HEK293 (cell line): ENCODE measurements at regions not wholly inside any gene's neighbourhood (a gene's known extent, or its start where the extent isn't known, plus 50 kb on each side); places are given as distances from the start of the nearest gene placed in this dataset.
A peak's percentile ranks its signal among the peaks of the same experiment; 100 is the strongest.

Experiments
- CTCF ChIA-PET: fragments of 350-600 bp; formaldehyde crosslinking; extraction: SDS; loops from one replicate; lab custom pipeline; 2021; ENCODE audit warnings: antibody characterized with exemption; lab: Yijun Ruan, JAX
- POLR2A ChIA-PET: fragments of 300-600 bp; formaldehyde crosslinking; extraction: SDS; loops from one replicate; lab custom pipeline; 2020; ENCODE audit warnings: antibody characterized with exemption, inconsistent platforms; lab: Yijun Ruan, JAX
- H3K27ac ChIP-seq: fragments of 200-500 bp; sonication (Bioruptor generic); 2 replicates; pipeline ENCODE4 v1.5.1; 2014; ENCODE audit warnings: low read depth, low read length, control low read depth, inconsistent platforms; ENCODE audit errors: extremely low read depth
- H3K36me3 ChIP-seq, 2 experiments: fragments of 200-500 bp in 1 of 2; sonication (Bioruptor generic) in 1 of 2; 1 replicate in 1 of 2; 2 replicates in 1 of 2; pipeline ENCODE4 v1.5.1; 2014 to 2017; ENCODE audit warnings: inconsistent platforms in 2 of 2, low read length in 2 of 2; ENCODE audit not compliant: control insufficient read depth in 2 of 2, insufficient read depth in 1 of 2
- H3K4me1 ChIP-seq: fragments of 200-500 bp; sonication (Bioruptor generic); 2 replicates; pipeline ENCODE4 v1.5.1; 2014; ENCODE audit warnings: mild to moderate bottlenecking, low read length, inconsistent platforms; ENCODE audit not compliant: control insufficient read depth, insufficient read depth
- H3K4me3 ChIP-seq: 2 replicates; pipeline ENCODE4 v1.5.1; 2011; ENCODE audit warnings: low read depth, mild to moderate bottlenecking, control low read depth, low read length, moderate library complexity
- H3K9me3 ChIP-seq: fragments of 200-500 bp; sonication (Bioruptor generic); 2 replicates; pipeline ENCODE4 v1.5.1; 2014; ENCODE audit warnings: low read depth, low read length, inconsistent platforms; ENCODE audit not compliant: control insufficient read depth, insufficient read depth
- FEZF1 ChIP-seq: fragments of 450-650 bp; formaldehyde crosslinking; IDR thresholded peaks from 2 replicates; pipeline ENCODE4 v1.5.1; 2016; ENCODE audit warnings: missing biosample characterization, missing genetic modification characterization
- GLIS1 ChIP-seq: fragments of 450-650 bp; formaldehyde crosslinking; IDR thresholded peaks from 2 replicates; pipeline ENCODE4 v1.5.1; 2016; ENCODE audit warnings: missing biosample characterization, missing genetic modification characterization
- SCRT1 ChIP-seq: fragments of 450-650 bp; formaldehyde crosslinking; IDR thresholded peaks from 2 replicates; pipeline ENCODE4 v1.5.1; 2016; ENCODE audit warnings: missing biosample characterization, missing genetic modification characterization, borderline replicate concordance
- ZBTB20 ChIP-seq: fragments of 450-650 bp; formaldehyde crosslinking; IDR thresholded peaks from 2 replicates; pipeline ENCODE4 v1.5.1; 2016; ENCODE audit warnings: missing biosample characterization, missing genetic modification characterization
- ZFP41 ChIP-seq: fragments of 450-650 bp; formaldehyde crosslinking; IDR thresholded peaks from 2 replicates; pipeline ENCODE4 v1.5.1; 2016; ENCODE audit warnings: missing biosample characterization, missing genetic modification characterization, borderline replicate concordance
- ZIC2 ChIP-seq: fragments of 450-650 bp; formaldehyde crosslinking; IDR thresholded peaks from 2 replicates; pipeline ENCODE4 v1.5.1; 2016; ENCODE audit warnings: missing biosample characterization, missing genetic modification characterization
- ZNF10 ChIP-seq: fragments of 450-650 bp; formaldehyde crosslinking; IDR thresholded peaks from 2 replicates; pipeline ENCODE4 v1.5.1; 2017; ENCODE audit warnings: missing biosample characterization, missing genetic modification characterization
- ZNF132 ChIP-seq: fragments of 450-650 bp; formaldehyde crosslinking; IDR thresholded peaks from 2 replicates; pipeline ENCODE4 v1.5.1; 2017; ENCODE audit warnings: missing biosample characterization, missing genetic modification characterization, borderline replicate concordance
- ZNF146 ChIP-seq: fragments of 450-650 bp; formaldehyde crosslinking; IDR thresholded peaks from 2 replicates; pipeline ENCODE4 v1.5.1; 2016; ENCODE audit warnings: missing biosample characterization, missing genetic modification characterization
- ZNF341 ChIP-seq: fragments of 450-650 bp; formaldehyde crosslinking; IDR thresholded peaks from 2 replicates; pipeline ENCODE4; 2016; ENCODE audit warnings: low read depth, missing biosample characterization, missing genetic modification characterization
- ZNF404 ChIP-seq: fragments of 450-650 bp; formaldehyde crosslinking; IDR thresholded peaks from 2 replicates; pipeline ENCODE4 v1.5.1; 2017; ENCODE audit warnings: missing biosample characterization, missing genetic modification characterization
- ZNF423 ChIP-seq: fragments of 450-650 bp; formaldehyde crosslinking; IDR thresholded peaks from 2 replicates; pipeline ENCODE4 v1.5.1; 2016; ENCODE audit warnings: missing biosample characterization, missing genetic modification characterization
- ZNF48 ChIP-seq: fragments of 450-650 bp; formaldehyde crosslinking; IDR thresholded peaks from 2 replicates; pipeline ENCODE4 v1.5.1; 2016; ENCODE audit warnings: missing biosample characterization, missing genetic modification characterization
- ZNF514 ChIP-seq: fragments of 450-650 bp; formaldehyde crosslinking; IDR thresholded peaks from 2 replicates; pipeline ENCODE4 v1.5.1; 2016; ENCODE audit warnings: missing biosample characterization, missing genetic modification characterization
- ZNF561 ChIP-seq: fragments of 450-650 bp; IDR thresholded peaks from 2 replicates; pipeline ENCODE4 v1.5.1; 2018; ENCODE audit warnings: missing biosample characterization, missing genetic modification characterization, borderline replicate concordance
- ZNF843 ChIP-seq: fragments of 450-650 bp; formaldehyde crosslinking; IDR thresholded peaks from 2 replicates; pipeline ENCODE4 v1.5.1; 2016; ENCODE audit warnings: missing biosample characterization, missing genetic modification characterization
- ZSCAN30 ChIP-seq: fragments of 450-650 bp; IDR thresholded peaks from 2 replicates; pipeline ENCODE4 v1.5.1; 2018; ENCODE audit warnings: missing biosample characterization, mild to moderate bottlenecking, missing genetic modification characterization, moderate library complexity
- TF ChIP-seq, protein P1 (sequence below): fragments of 450-650 bp; formaldehyde crosslinking; IDR thresholded peaks from 2 replicates; pipeline ENCODE4 v1.5.1; 2017; ENCODE audit warnings: missing biosample characterization, missing genetic modification characterization
- TF ChIP-seq, protein P2 (sequence below): fragments of 450-650 bp; formaldehyde crosslinking; IDR thresholded peaks from 2 replicates; pipeline ENCODE4; 2016; ENCODE audit warnings: missing biosample characterization, missing genetic modification characterization
- TF ChIP-seq, protein P3 (sequence below): fragments of 450-650 bp; formaldehyde crosslinking; IDR thresholded peaks from 2 replicates; pipeline ENCODE4 v1.5.1; 2017; ENCODE audit warnings: missing biosample characterization, missing genetic modification characterization
- TF ChIP-seq, protein P4 (sequence below): fragments of 450-650 bp; formaldehyde crosslinking; IDR thresholded peaks from 2 replicates; pipeline ENCODE4 v1.5.1; 2017; ENCODE audit warnings: missing biosample characterization, missing genetic modification characterization
- TF ChIP-seq, protein P5 (sequence below): fragments of 450-650 bp; formaldehyde crosslinking; IDR thresholded peaks from 2 replicates; pipeline ENCODE4 v1.5.1; 2016; ENCODE audit warnings: missing biosample characterization, missing genetic modification characterization
- TF ChIP-seq, protein P6 (sequence below): fragments of 450-650 bp; IDR thresholded peaks from 2 replicates; pipeline ENCODE4 v1.5.1; 2018; ENCODE audit warnings: missing biosample characterization, mild to moderate bottlenecking, missing genetic modification characterization

DNA sequence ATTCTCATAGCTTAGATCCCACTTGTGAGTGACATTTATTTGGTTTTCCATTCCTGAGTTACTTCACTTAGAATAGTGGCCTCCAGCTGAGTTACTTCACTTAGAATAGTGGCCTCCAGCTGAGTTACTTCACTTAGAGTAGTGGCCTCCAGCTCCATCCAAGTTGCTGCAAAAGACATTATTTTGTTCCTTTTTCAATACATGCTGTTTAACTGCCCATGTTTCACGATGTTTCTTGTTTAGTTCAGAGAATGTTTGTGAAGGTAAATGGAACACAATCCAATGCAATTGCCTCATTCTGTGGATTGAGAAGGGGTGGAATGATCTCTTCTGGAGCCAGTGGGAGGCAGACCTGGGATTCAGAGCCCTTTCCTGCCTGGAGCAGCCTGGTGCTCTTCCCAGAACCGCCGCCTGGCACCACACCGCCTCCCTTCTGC is 273.5 kb upstream of the ATP5MC3 start (continued):
- TF ChIP-seq, protein P1, sequence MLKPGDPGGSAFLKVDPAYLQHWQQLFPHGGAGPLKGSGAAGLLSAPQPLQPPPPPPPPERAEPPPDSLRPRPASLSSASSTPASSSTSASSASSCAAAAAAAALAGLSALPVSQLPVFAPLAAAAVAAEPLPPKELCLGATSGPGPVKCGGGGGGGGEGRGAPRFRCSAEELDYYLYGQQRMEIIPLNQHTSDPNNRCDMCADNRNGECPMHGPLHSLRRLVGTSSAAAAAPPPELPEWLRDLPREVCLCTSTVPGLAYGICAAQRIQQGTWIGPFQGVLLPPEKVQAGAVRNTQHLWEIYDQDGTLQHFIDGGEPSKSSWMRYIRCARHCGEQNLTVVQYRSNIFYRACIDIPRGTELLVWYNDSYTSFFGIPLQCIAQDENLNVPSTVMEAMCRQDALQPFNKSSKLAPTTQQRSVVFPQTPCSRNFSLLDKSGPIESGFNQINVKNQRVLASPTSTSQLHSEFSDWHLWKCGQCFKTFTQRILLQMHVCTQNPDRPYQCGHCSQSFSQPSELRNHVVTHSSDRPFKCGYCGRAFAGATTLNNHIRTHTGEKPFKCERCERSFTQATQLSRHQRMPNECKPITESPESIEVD (tag by site-specific recombination) = peak; percentile 67
- TF ChIP-seq, protein P2, sequence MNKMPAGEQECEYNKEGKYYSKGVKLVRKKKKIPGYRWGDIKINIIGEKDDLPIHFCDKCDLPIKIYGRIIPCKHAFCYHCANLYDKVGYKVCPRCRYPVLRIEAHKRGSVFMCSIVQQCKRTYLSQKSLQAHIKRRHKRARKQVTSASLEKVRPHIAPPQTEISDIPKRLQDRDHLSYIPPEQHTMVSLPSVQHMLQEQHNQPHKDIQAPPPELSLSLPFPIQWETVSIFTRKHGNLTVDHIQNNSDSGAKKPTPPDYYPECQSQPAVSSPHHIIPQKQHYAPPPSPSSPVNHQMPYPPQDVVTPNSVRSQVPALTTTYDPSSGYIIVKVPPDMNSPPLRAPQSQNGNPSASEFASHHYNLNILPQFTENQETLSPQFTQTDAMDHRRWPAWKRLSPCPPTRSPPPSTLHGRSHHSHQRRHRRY (tag by site-specific recombination) = no peak
- TF ChIP-seq ZBTB20 (no peak), ZSCAN30 (tag by site-specific recombination) (0 out of 2 replicates have a peak, but pooled peaks have one; percentile 26), SCRT1 (tag by site-specific recombination) (0 out of 2 replicates have a peak, but pooled peaks have one; percentile 30), ZNF48 (tag by site-specific recombination) (no peak), ZNF561 (tag by site-specific recombination) (0 out of 2 replicates have a peak, but pooled peaks have one; percentile 29), GLIS1 (tag by site-specific recombination) (peak; percentile 92), FEZF1 (tag by site-specific recombination) (peak; percentile 92), ZNF146 (tag by site-specific recombination) (no peak)
- TF ChIP-seq, protein P3, sequence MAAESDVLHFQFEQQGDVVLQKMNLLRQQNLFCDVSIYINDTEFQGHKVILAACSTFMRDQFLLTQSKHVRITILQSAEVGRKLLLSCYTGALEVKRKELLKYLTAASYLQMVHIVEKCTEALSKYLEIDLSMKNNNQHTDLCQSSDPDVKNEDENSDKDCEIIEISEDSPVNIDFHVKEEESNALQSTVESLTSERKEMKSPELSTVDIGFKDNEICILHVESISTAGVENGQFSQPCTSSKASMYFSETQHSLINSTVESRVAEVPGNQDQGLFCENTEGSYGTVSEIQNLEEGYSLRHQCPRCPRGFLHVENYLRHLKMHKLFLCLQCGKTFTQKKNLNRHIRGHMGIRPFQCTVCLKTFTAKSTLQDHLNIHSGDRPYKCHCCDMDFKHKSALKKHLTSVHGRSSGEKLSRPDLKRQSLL (tag by site-specific recombination) = peak; percentile 69; the same call in 1 of the 2 replicates
- TF ChIP-seq, protein P4, sequence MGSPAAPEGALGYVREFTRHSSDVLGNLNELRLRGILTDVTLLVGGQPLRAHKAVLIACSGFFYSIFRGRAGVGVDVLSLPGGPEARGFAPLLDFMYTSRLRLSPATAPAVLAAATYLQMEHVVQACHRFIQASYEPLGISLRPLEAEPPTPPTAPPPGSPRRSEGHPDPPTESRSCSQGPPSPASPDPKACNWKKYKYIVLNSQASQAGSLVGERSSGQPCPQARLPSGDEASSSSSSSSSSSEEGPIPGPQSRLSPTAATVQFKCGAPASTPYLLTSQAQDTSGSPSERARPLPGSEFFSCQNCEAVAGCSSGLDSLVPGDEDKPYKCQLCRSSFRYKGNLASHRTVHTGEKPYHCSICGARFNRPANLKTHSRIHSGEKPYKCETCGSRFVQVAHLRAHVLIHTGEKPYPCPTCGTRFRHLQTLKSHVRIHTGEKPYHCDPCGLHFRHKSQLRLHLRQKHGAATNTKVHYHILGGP (tag by site-specific recombination) = no peak
- TF ChIP-seq, protein P5, sequence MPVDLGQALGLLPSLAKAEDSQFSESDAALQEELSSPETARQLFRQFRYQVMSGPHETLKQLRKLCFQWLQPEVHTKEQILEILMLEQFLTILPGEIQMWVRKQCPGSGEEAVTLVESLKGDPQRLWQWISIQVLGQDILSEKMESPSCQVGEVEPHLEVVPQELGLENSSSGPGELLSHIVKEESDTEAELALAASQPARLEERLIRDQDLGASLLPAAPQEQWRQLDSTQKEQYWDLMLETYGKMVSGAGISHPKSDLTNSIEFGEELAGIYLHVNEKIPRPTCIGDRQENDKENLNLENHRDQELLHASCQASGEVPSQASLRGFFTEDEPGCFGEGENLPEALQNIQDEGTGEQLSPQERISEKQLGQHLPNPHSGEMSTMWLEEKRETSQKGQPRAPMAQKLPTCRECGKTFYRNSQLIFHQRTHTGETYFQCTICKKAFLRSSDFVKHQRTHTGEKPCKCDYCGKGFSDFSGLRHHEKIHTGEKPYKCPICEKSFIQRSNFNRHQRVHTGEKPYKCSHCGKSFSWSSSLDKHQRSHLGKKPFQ (tag by site-specific recombination) = no peak

DNA sequence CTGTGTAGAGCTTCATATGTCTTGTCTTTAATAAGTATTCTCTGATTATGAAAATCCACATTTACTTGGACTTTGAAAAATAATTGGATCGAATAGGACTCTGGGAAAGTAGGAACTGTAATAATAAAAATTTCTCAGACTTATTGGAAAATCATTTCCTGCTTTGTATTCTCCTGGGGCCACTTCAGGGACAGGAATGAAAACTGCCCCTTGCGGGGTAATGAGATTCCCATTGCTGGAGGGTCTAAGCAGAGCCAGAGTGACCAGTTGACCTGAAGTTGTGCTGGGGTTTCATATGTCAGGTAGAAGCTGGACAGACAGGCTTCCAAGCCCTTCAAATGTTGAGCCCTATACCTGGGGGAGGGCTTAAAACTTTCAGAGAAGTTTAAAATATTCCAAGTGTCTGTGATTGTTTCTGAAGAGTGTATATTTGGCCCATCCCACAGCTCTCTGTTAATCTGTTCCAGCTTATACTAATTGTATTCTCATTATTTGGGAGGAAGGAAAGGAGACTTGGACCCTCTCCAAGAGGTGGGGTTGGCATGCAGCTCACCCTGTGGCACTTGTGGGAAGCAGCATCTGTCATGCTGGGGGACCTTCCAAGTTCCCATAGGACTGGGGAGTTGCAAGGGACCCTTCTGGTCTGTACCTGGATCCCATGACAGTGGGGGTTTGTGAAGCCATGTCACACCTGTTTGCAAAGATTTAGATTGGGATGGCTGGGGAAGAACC is 268.7 kb upstream of the ATP5MC3 start:
- TF ChIP-seq ZIC2 (no peak), ZNF10 (tag by site-specific recombination) (no peak), ZNF843 (tag by site-specific recombination) (no peak), ZNF514 (no peak), ZNF404 (tag by site-specific recombination) (no peak), ZNF423 (tag by site-specific recombination) (no peak), ZNF341 (tag by site-specific recombination) (no peak), ZFP41 (tag by site-specific recombination) (no peak), ZNF132 (tag by site-specific recombination) (no peak)
- TF ChIP-seq, protein P6, sequence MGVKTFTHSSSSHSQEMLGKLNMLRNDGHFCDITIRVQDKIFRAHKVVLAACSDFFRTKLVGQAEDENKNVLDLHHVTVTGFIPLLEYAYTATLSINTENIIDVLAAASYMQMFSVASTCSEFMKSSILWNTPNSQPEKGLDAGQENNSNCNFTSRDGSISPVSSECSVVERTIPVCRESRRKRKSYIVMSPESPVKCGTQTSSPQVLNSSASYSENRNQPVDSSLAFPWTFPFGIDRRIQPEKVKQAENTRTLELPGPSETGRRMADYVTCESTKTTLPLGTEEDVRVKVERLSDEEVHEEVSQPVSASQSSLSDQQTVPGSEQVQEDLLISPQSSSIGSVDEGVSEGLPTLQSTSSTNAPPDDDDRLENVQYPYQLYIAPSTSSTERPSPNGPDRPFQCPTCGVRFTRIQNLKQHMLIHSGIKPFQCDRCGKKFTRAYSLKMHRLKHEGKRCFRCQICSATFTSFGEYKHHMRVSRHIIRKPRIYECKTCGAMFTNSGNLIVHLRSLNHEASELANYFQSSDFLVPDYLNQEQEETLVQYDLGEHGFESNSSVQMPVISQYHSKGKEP (tag by site-specific recombination) = no peak
- ChIA-PET CTCF (interaction anchor here (0.6 to 1.2 kb wide), 2 partner anchors 10 to 87 kb away, joined by 3 to 4 read pairs; no protein-coding TSS in a partner anchor), POLR2A (no interaction called here)
- H3K4me3 ChIP-seq = no peak overlapping the region
- H3K4me1 ChIP-seq = no peaks in the 10 kb centered on the region
- no peaks in the 10 kb centered on the region for H3K36me3 ChIP-seq
- H3K27ac ChIP-seq = no peak overlapping the region
- H3K9me3 ChIP-seq = no peaks in the 10 kb centered on the region
